ENCODE measurements at regions not wholly inside any gene's neighbourhood (a gene's known extent, or its start where the extent isn't known, plus 50 kb on each side); places are given as distances from the start of the nearest gene placed in this dataset.

DNA sequence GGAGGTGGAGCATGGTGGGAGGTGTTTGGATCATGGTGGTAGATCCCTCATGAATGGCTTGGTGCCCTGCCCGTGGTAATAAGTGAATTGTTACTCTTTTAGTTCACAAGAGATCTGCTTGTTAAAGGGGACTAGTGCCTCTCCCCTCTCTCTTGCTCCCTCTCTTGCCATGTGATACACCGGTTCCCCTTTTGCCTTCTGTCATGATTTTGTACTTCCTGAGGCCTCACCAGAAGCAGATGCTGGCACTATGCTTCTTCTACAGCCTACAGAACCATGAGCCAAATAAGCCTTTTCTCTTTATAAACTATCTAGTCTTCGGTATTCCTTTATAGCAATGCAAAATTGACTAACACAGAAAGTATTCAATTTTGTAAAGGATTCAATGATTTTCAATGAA is 817.1 kb downstream of the TLR4 start:
- DNase-seq (ENCODE audit: low spot score): no peak

GRCh38 chr9:118522093-118523028 is 818.2 kb downstream of the TLR4 start:
- peak; percentile 80 for DNase-seq (ENCODE audit: low spot score)

DNA sequence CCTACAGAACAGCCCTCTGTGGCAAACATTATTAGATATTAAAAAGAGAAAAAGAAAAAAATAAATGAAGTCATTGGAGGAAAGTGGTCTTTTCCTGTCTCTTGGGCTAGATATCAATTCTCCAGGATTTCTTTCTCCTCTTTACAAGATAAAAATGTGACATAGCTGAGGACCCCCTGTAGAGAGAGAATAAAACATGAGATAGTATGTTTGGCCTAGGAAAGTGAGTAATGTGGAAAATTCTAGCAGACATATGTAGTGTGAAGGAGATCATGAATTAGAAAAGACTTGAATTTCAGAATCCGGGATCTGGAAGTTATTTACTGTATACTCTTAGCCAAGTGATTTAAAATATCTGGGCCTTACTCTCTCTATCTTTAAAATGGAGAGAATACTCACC is 823.1 kb downstream of the TLR4 start:
- DNase-seq (ENCODE audit: low spot score): no peak

- peak; percentile 30 for DNase-seq (ENCODE audit: low spot score)
Measured at GRCh38 chr9:118529210-118529609, 825.0 kb downstream of the TLR4 start.

DNA sequence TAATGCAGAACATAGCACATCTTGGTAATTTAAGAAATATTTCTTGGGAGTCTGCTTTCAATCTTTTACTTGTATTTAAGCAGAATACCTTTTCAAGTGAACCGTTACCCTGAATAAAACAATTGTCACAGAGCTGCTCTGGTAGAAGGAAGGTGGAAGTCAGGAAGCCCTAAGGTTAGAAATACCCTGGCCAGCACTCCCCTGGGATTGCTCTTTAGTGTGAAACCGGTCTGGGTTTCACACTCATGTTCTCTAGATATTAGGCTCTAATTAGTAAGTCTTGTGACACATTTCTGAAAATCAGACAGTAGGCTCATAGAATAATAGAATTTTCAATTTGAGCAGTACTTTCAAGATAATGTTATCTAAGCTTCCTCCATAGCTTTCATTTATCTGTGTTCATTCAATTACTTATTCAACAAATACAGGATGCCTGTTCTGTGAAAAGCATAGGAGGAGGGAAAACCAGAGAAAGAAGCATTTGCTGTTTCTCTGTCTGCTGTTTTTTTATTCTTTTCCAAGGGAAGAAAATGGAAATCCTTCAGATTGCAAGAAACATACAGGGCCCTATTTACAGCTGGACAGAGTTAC is 825.5 kb downstream of the TLR4 start:
- DNase-seq (ENCODE audit: low spot score): no peak

DNA sequence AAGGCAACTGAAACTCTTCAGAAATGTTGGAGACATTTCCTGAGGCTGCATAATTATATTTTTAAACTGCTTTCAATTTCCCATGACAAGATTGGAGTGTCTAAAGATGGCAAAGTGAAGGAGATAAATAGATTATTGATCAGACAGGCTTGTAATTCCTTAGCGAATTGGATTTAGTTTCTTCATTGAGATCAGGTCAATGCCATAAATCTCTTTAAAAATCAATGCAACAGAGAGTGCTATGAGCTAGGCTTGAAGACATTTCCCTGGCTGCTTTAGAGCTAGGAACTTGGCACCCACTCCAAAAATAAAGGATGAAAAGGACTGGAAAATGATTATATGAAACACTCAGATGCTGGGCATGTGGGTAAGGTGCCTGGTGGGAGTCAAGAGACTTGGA is 828.4 kb downstream of the TLR4 start:
- no peak for DNase-seq (ENCODE audit: low spot score)

- DNase-seq (ENCODE audit: low spot score): peak; percentile 68
Measured at GRCh38 chr9:118533101-118533500, 828.9 kb downstream of the TLR4 start.

- DNase-seq (ENCODE audit: low spot score): no peak
Measured at GRCh38 chr9:118533850-118534249, 829.6 kb downstream of the TLR4 start.

DNA sequence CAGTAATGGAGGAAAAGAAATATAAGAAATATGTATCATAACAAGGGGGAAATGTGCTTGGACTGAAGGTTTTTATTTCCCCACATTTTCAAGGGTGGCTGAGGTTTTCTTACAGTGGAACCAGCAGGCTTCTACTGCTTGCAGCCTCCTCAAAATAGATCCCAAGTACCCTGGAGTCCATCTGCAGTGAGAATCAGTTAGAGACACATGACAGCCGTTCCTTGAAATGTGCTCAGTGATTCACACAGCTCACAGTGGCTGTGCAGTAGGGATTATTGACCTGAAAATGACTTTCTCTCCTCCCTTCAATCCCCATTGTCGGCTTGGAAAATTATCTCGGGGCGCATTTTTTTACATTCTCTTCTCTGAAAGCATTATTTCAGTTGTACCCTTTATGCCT is 832.0 kb downstream of the TLR4 start:
- DNase-seq (ENCODE audit: low spot score): no peak

GRCh38 chr9:118538959-118539358 is 830.3 kb downstream of the BRINP1 start:
- DNase-seq (ENCODE audit: low spot score): no peak

- DNase-seq (ENCODE audit: low spot score): no peak
Measured at GRCh38 chr9:118553465-118553864, 815.8 kb downstream of the BRINP1 start.

- no peak for DNase-seq (ENCODE audit: low spot score)
Measured at GRCh38 chr9:118554987-118555386, 814.2 kb downstream of the BRINP1 start.

- DNase-seq (ENCODE audit: low spot score): no peak
Measured at GRCh38 chr9:118558026-118558425, 811.2 kb downstream of the BRINP1 start.

- no peak for DNase-seq (ENCODE audit: low spot score)
Measured at GRCh38 chr9:118558891-118559290, 810.3 kb downstream of the BRINP1 start.

GRCh38 chr9:118561051-118561450 is 808.2 kb downstream of the BRINP1 start:
- no peak for DNase-seq (ENCODE audit: low spot score)

GRCh38 chr9:118563677-118564076 is 805.6 kb downstream of the BRINP1 start:
- DNase-seq (ENCODE audit: low spot score): peak; percentile 42

GRCh38 chr9:118567861-118568260 is 801.4 kb downstream of the BRINP1 start:
- DNase-seq (ENCODE audit: low spot score): no peak

GRCh38 chr9:118568704-118569103 is 800.5 kb downstream of the BRINP1 start:
- no peak for DNase-seq (ENCODE audit: low spot score)

DNA sequence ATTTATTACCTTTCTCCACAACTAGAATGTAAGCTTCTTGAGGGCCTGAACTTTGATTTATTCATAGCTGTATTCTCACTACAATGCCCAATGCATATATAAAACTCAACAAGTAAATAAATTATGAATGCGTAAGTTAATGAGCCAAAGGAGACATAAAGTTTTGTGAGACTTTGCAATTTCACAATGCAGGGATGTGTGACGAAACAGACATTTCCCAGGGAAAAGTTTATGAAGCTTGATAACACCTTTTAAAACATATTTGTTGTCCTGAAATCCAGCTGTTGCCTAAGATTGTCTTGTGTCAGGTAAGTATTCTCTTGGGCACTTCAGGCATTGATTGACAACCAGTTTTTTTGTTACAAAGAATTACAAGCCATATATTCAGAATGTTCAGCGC is 800.1 kb downstream of the BRINP1 start:
- no peak for DNase-seq (ENCODE audit: low spot score)

DNA sequence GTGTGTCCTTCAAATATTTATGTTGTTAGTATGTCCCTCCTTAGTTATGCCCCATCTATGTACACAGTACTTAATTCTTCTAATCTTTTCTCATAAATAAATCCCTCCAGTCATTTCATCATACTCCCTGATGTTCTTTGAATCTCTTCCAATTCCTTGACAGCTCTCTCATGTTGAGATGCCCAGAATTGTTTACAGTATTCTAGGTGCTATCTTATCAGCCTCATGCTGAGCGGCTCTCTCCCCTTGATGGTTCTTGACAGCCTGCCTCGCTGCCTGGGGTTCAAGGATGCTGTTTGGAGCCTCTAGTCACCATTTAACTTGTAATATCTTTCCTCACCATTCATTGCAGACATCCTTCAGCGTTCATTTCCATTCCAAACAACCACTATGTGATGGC is 799.2 kb downstream of the BRINP1 start:
- no peak for DNase-seq (ENCODE audit: low spot score)

DNA sequence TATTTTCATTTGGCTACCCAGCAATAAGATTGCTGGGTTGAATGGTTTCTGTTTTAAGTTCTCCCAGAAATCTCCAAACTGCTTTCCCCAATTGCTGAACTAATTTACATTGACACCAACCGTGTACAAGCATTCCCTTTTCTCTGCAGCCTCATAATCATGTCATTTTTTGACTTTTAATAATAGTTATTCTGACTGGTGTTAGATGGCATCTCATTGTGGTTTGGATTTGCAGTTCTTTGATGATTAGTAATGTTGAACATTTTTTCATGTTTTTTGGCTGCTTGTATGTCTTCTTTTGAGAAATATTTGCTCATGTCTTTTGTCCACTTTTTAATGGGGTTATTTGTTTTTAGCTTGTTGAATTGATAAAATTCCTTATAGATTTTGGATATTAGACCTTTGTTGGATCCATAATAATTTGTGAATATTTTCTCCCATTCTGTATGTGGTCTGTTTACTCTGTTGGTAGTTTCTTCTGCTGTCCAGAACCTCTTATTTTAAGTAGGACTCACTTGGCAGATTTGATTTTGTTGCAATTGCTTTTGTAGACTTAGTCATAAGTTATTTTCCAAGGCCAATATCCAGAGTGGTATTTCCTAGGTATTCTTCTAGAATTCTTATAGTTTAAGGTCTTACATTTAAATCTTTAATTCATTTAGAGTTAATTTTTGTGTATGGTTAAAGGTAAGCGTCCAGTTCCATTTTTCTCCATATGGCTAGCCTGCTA is 793.7 kb downstream of the BRINP1 start:
- no peak for DNase-seq (ENCODE audit: low spot score)

GRCh38 chr9:118577121-118577520 is 792.1 kb downstream of the BRINP1 start:
- peak; percentile 61 for DNase-seq (ENCODE audit: low spot score)

- DNase-seq (ENCODE audit: low spot score): peak; percentile 67
Measured at GRCh38 chr9:118578467-118578866, 790.8 kb downstream of the BRINP1 start.
